CD14-positive monocyte (primary cell): ENCODE measurements at regions not wholly inside any gene's neighbourhood (a gene's known extent, or its start where the extent isn't known, plus 50 kb on each side); places are given as distances from the start of the nearest gene placed in this dataset.

Experiments
- DNase-seq, 3 donors: peaks; one replicate each; pipeline ENCODE4 v3.0.0-alpha.2; 2011 to 2022
- H2AFZ ChIP-seq: 2 replicates; pipeline ENCODE4 v1.6.0; 2012; ENCODE audit warnings: mild to moderate bottlenecking, low read depth, low read length, inconsistent platforms; ENCODE audit not compliant: insufficient read depth, poor library complexity, severe bottlenecking
- H3K27ac ChIP-seq, 2 donors: 1 replicate in 1 of 2; 2 replicates in 1 of 2; pipeline ENCODE4 v1.5.1; 2012 to 2013; ENCODE audit warnings: low read length in 2 of 2, control low read depth in 1 of 2, inconsistent platforms in 1 of 2, low read depth in 1 of 2, mild to moderate bottlenecking in 1 of 2
- H3K27me3 ChIP-seq, 2 donors: one replicate each; pipeline versions ENCODE4 v1.6.0 to v1.6.1; 2011 to 2013; ENCODE audit warnings: low read length in 2 of 2; ENCODE audit not compliant: control insufficient read depth in 2 of 2, insufficient read depth in 2 of 2
- H3K36me3 ChIP-seq, 2 donors: replicated peaks in 1 of 2; 1 replicate in 1 of 2; 2 replicates in 1 of 2; pipeline versions ENCODE4 v1.5.1 to v1.6.1; 2012 to 2013; ENCODE audit warnings: low read length in 2 of 2, control low read depth in 1 of 2, inconsistent platforms in 1 of 2, mild to moderate bottlenecking in 1 of 2; ENCODE audit not compliant: insufficient read depth in 2 of 2, control insufficient read depth in 1 of 2
- H3K4me1 ChIP-seq, 2 donors: 1 replicate in 1 of 2; 2 replicates in 1 of 2; pipeline versions ENCODE4 v1.5.1 to v1.6.1; 2012 to 2013; ENCODE audit warnings: low read length in 2 of 2, control low read depth in 1 of 2, inconsistent platforms in 1 of 2, mild to moderate bottlenecking in 1 of 2, moderate library complexity in 1 of 2; ENCODE audit not compliant: insufficient read depth in 2 of 2, control insufficient read depth in 1 of 2
- H3K4me2 ChIP-seq: replicated peaks from 2 replicates; pipeline ENCODE3; 2012; ENCODE audit warnings: low read length, moderate library complexity, mild to moderate bottlenecking; ENCODE audit not compliant: poor library complexity, severe bottlenecking; ENCODE audit errors: extremely low read depth
- H3K4me3 ChIP-seq, 3 experiments: fragments of 200-600 bp in 1 of 3; sonication (generic) in 1 of 3; replicated peaks in 1 of 3; 1 replicate in 2 of 3; 2 replicates in 1 of 3; pipeline ENCODE4 v1.5.1; 2011 to 2013; ENCODE audit warnings: low read length in 3 of 3, mild to moderate bottlenecking in 3 of 3, control low read depth in 2 of 3, low read depth in 2 of 3, inconsistent platforms in 1 of 3, moderate library complexity in 1 of 3
- H3K79me2 ChIP-seq: 2 replicates; pipeline ENCODE4 v1.6.0; 2012; ENCODE audit warnings: mild to moderate bottlenecking, control low read depth, inconsistent platforms, low read length, moderate library complexity; ENCODE audit not compliant: insufficient read depth
- H3K9ac ChIP-seq: 2 replicates; pipeline ENCODE4 v1.6.0; 2017; ENCODE audit warnings: low read length, mild to moderate bottlenecking; ENCODE audit not compliant: insufficient read depth, poor library complexity, severe bottlenecking
- H3K9me3 ChIP-seq, 2 donors: replicated peaks in 1 of 2; 1 replicate in 1 of 2; 2 replicates in 1 of 2; pipeline versions ENCODE4 v1.5.1 to v1.6.1; 2012 to 2013; ENCODE audit warnings: low read length in 2 of 2, control low read depth in 1 of 2; ENCODE audit not compliant: control insufficient read depth in 1 of 2, insufficient read depth in 1 of 2
- H4K20me1 ChIP-seq: 2 replicates; pipeline ENCODE4 v1.6.0; 2012; ENCODE audit warnings: mild to moderate bottlenecking, low read length, control low read depth, moderate library complexity; ENCODE audit not compliant: insufficient read depth
- H3K27ac Mint-ChIP-seq, 7 donors: one replicate each; pipeline ENCODE4 v1.8.0; 2020; ENCODE audit warnings: mild to moderate bottlenecking in 7 of 7, mixed read lengths in 7 of 7, moderate library complexity in 6 of 7, inconsistent platforms in 2 of 7
- H3K27me3 Mint-ChIP-seq, 3 donors: one replicate each; pipeline ENCODE4 v1.8.0; 2021 to 2022; ENCODE audit warnings: low read depth in 3 of 3, mild to moderate bottlenecking in 3 of 3, mixed read lengths in 3 of 3, moderate library complexity in 3 of 3, inconsistent platforms in 1 of 3
- H3K36me3 Mint-ChIP-seq, 2 donors: one replicate each; pipeline ENCODE4 v1.8.0; 2020; ENCODE audit warnings: mixed read lengths in 2 of 2, inconsistent platforms in 1 of 2, mild to moderate bottlenecking in 1 of 2
- H3K4me1 Mint-ChIP-seq: one replicate; pipeline ENCODE4 v1.8.0; 2020; ENCODE audit warnings: mild to moderate bottlenecking, mixed read lengths
- H3K4me3 Mint-ChIP-seq, 2 donors: one replicate each; pipeline ENCODE4 v1.8.0; 2020; ENCODE audit warnings: mild to moderate bottlenecking in 2 of 2, mixed read lengths in 2 of 2, moderate library complexity in 1 of 2
- H3K9me3 Mint-ChIP-seq, 7 donors: one replicate each; pipeline ENCODE4 v1.8.0; 2020 to 2022; ENCODE audit warnings: mixed read lengths in 7 of 7, mild to moderate bottlenecking in 6 of 7, moderate library complexity in 6 of 7, inconsistent platforms in 2 of 7
- WGBS: methylation state at CpG from one replicate; pipeline ENCODE4 v1.1.5; 2013; ENCODE audit warnings: missing lambda C conversion rate; ENCODE audit not compliant: insufficient coverage; 5-methylcytosine and 5-hydroxymethylcytosine counted together
- intact Hi-C, 2 donors: fragments of 100-400 bp; cut with micrococcal nuclease; formaldehyde crosslinking; loops; one replicate each; pipeline versions ENCODE4 v1.15.0 to v1.15.1; 2023
- TF ChIP-seq, protein P1 (sequence below): fragments of 200-600 bp; IDR thresholded peaks from one replicate; pipeline ENCODE4 v1.8.0; 2022; ENCODE audit warnings: antibody characterized with exemption, mild to moderate bottlenecking

DNA sequence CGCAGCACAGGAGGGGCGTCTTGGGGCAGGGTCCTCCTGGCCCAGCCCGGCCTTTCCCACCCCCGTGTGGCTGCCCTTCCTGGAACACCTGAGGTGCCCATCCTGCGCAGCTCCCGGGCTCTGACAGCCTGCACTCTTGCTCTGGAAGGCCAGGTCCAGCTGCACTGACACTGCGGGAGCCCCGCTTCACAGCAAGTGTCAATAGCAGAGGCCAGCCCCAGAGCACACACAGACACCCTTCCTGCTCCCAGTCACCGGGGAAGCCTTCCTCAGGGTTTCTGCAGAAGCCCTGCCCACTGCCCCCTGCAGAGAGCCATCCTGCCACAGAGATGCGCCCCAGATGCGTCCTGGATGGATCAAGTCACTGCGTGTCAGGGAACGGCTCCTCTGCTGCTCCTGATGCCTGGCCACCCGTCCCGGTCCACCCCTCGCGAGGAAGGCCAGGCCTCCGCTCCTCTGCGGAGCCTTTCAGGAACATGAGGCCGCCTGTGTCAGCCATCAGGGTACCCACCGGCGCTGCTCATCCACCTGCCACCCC, 519.2 kb upstream of the MYT1L start:
- WGBS: 95% methylated on average over 20 of the region's 22 CpGs
- no peaks in the 10 kb centered on the region for H3K4me1 Mint-ChIP-seq
- Histone ChIP-seq H3K9me3 (no peaks in the 10 kb centered on the region), H3K4me2 (no peak overlapping the region), H4K20me1 (no peaks in the 10 kb centered on the region), H3K4me1 (no peaks in the 10 kb centered on the region), H3K4me3 (no peak overlapping the region), H2AFZ (no peak overlapping the region), H3K27me3 (no peaks in the 10 kb centered on the region), H3K9ac (no peak overlapping the region), H3K79me2 (no peaks in the 10 kb centered on the region), H3K27ac (no peak overlapping the region), H3K36me3 (no peaks in the 10 kb centered on the region)
- no peak overlapping the region for H3K27ac Mint-ChIP-seq
- no peak for DNase-seq
- H3K27me3 Mint-ChIP-seq: peaks cover 2 to 3% (median 3%) of the 10 kb centered on the region in 3 donors
- TF ChIP-seq, protein P1, sequence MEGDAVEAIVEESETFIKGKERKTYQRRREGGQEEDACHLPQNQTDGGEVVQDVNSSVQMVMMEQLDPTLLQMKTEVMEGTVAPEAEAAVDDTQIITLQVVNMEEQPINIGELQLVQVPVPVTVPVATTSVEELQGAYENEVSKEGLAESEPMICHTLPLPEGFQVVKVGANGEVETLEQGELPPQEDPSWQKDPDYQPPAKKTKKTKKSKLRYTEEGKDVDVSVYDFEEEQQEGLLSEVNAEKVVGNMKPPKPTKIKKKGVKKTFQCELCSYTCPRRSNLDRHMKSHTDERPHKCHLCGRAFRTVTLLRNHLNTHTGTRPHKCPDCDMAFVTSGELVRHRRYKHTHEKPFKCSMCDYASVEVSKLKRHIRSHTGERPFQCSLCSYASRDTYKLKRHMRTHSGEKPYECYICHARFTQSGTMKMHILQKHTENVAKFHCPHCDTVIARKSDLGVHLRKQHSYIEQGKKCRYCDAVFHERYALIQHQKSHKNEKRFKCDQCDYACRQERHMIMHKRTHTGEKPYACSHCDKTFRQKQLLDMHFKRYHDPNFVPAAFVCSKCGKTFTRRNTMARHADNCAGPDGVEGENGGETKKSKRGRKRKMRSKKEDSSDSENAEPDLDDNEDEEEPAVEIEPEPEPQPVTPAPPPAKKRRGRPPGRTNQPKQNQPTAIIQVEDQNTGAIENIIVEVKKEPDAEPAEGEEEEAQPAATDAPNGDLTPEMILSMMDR: no peak
- peaks cover 0 to 3% (median 0%) of the 10 kb centered on the region in 7 donors for H3K9me3 Mint-ChIP-seq
- no peaks in the 10 kb centered on the region for H3K36me3 Mint-ChIP-seq
- no peak overlapping the region for H3K4me3 Mint-ChIP-seq
- intact Hi-C loops: no loop called here

DNA sequence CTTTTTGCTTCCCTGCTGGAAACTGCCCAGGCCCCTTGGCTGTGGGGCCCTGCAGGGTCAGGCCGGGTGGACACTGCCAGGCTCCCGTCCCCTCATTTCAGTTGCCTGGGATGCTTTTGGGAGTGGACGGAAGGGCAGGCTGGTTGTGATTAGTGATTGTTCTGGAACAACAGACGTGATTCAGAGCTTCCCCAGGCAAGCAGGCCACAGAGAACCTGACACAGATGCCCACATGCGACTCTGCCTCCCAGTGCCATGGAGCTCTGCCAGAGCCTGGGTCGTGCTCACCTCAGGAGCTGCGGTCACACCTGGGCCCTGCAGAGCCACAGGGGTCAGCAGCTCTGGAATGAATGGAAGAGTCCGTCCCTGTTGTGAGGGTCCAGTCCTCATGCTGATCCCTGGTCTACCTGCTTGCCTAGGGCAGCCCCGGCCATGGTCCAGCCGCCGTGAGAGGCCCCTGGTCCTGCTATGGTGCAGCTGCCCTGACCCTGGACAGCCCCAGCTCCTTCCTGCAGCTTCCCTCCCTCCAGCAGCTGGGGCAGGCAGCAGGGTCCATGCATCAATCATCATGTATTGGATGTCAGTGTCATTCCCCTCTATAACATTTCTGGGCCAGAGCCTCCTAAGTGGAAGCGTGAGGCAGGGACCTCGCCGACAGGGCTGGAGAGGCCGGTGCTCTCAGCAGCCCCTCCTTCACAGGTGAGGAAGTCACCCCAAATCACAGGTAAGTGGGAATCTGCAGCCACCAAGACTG, 518.6 kb upstream of the MYT1L start:
- 86% methylated on average over 13 of the region's 15 CpGs for WGBS
- no peak for DNase-seq

More for the DNA sequence above, 518.6 kb upstream of the MYT1L start:
- H3K79me2 ChIP-seq: no peaks in the 10 kb centered on the region
- TF ChIP-seq, protein P1: no peak
- no peaks in the 10 kb centered on the region for H4K20me1 ChIP-seq
- Mint-ChIP-seq H3K9me3 (peaks cover 0 to 3% (median 0%) of the 10 kb centered on the region in 7 donors), H3K4me3 (no peak overlapping the region), H3K36me3 (no peaks in the 10 kb centered on the region), H3K4me1 (no peaks in the 10 kb centered on the region), H3K27ac (peak overlapping the region in 1 of 7 donors; percentile 9), H3K27me3 (peaks cover 2 to 3% (median 3%) of the 10 kb centered on the region in 3 donors)
- H3K27me3 ChIP-seq: no peaks in the 10 kb centered on the region
- no peaks in the 10 kb centered on the region for H3K4me1 ChIP-seq
- no peak overlapping the region for H3K27ac ChIP-seq
- intact Hi-C loops: no loop called here
- no peaks in the 10 kb centered on the region for H3K9me3 ChIP-seq
- no peak overlapping the region for H3K4me3 ChIP-seq
- H3K4me2 ChIP-seq: no peak overlapping the region
- no peaks in the 10 kb centered on the region for H3K36me3 ChIP-seq
- no peak overlapping the region for H2AFZ ChIP-seq
- H3K9ac ChIP-seq: no peak overlapping the region
